CD4-positive, alpha-beta T cell (primary cell): ENCODE measurements at regions not wholly inside any gene's neighbourhood (a gene's known extent, or its start where the extent isn't known, plus 50 kb on each side); places are given as distances from the start of the nearest gene placed in this dataset.

ENCODE experiments used
- ATAC-seq: fragments of 200-7000 bp; cut with Tn5 transposase; one replicate; pipeline ENCODE4 v1.10.0; 2022; ENCODE audit warnings: mild to moderate bottlenecking; ENCODE audit not compliant: poor library complexity
- CTCF ChIA-PET: fragments of 350-600 bp; sonication (Branson Sonifier 250); formaldehyde crosslinking; loops from one replicate; lab custom pipeline; 2021; ENCODE audit warnings: antibody characterized with exemption, inconsistent platforms; lab: Charles Lee
- POLR2A ChIA-PET: fragments of 350-600 bp; sonication (Branson Sonifier 250); formaldehyde crosslinking; loops from one replicate; lab custom pipeline; 2021; ENCODE audit warnings: antibody characterized with exemption, inconsistent platforms; lab: Charles Lee
- DNase-seq, 14 experiments: peaks; one replicate each; pipeline ENCODE4 v3.0.0-alpha.2; 2013 to 2020; ENCODE audit warnings: mixed read lengths in 2 of 14
- H3K27ac ChIP-seq, 2 donors: one replicate each; pipeline versions ENCODE4 v1.5.1 to v1.7.0; 2013; ENCODE audit warnings: low read length in 2 of 2, low read depth in 1 of 2, mild to moderate bottlenecking in 1 of 2
- H3K27me3 ChIP-seq, 2 experiments: 1 replicate in 1 of 2; 2 replicates in 1 of 2; pipeline versions ENCODE4 v1.6.1 to v1.7.0; 2013; ENCODE audit warnings: low read length in 2 of 2, control low read depth in 1 of 2, mild to moderate bottlenecking in 1 of 2, moderate library complexity in 1 of 2; ENCODE audit not compliant: insufficient read depth in 2 of 2, control insufficient read depth in 1 of 2
- H3K36me3 ChIP-seq: one replicate; pipeline ENCODE4 v1.6.1; 2013; ENCODE audit warnings: low read length, control low read depth; ENCODE audit not compliant: insufficient read depth
- H3K4me1 ChIP-seq: one replicate; pipeline ENCODE4 v1.6.1; 2013; ENCODE audit warnings: low read length, control low read depth; ENCODE audit not compliant: insufficient read depth
- H3K4me3 ChIP-seq: one replicate; pipeline ENCODE4 v1.5.1; 2013; ENCODE audit warnings: mild to moderate bottlenecking, low read length, moderate library complexity
- H3K9me3 ChIP-seq, 2 experiments: 1 replicate in 1 of 2; 2 replicates in 1 of 2; pipeline versions ENCODE4 v1.6.1 to v1.7.0; 2013; ENCODE audit warnings: low read length in 2 of 2, mild to moderate bottlenecking in 2 of 2, control low read depth in 1 of 2, moderate library complexity in 1 of 2; ENCODE audit not compliant: control insufficient read depth in 1 of 2, insufficient read depth in 1 of 2
- H3K27ac Mint-ChIP-seq: one replicate; pipeline ENCODE4 v1.8.0; 2020; ENCODE audit warnings: mixed read lengths
- H3K27me3 Mint-ChIP-seq: one replicate; pipeline ENCODE4 v1.8.0; 2021; ENCODE audit warnings: mixed read lengths
- H3K36me3 Mint-ChIP-seq: one replicate; pipeline ENCODE4 v1.8.0; 2021; ENCODE audit warnings: low read depth, mixed read lengths
- H3K4me1 Mint-ChIP-seq: one replicate; pipeline ENCODE4 v1.8.0; 2021; ENCODE audit warnings: low read depth, mixed read lengths
- H3K4me3 Mint-ChIP-seq: one replicate; pipeline ENCODE4 v1.8.0; 2020; ENCODE audit warnings: mild to moderate bottlenecking, mixed read lengths
- H3K9me3 Mint-ChIP-seq: one replicate; pipeline ENCODE4 v1.8.0; 2020; ENCODE audit warnings: mixed read lengths
- CTCF ChIP-seq: fragments of 200-600 bp; IDR thresholded peaks from one replicate; pipeline ENCODE4 v1.8.0; 2022; ENCODE audit warnings: antibody characterized with exemption, mild to moderate bottlenecking
- intact Hi-C, 2 experiments: fragments of 100-400 bp; cut with DNase I in 1 of 2; cut with micrococcal nuclease in 1 of 2; formaldehyde crosslinking; loops; one replicate each; pipeline versions ENCODE4 v1.15.1 to v1.9.0; 2023 to 2025; cut with DNase I, micrococcal nuclease

GRCh38 chr2:52558265-52558664 is 1209.3 kb upstream of the CHAC2 start:
- no peaks in the 10 kb centered on the region for H3K36me3 Mint-ChIP-seq
- intact Hi-C loops: no loop called here
- no peak for DNase-seq
- H3K4me3 Mint-ChIP-seq: no peak overlapping the region
- TF ChIP-seq CTCF: no peak
- Histone ChIP-seq H3K36me3 (no peaks in the 10 kb centered on the region), H3K27me3 (no peaks in the 10 kb centered on the region), H3K9me3 (no peaks in the 10 kb centered on the region), H3K4me3 (no peak overlapping the region), H3K27ac (no peak overlapping the region), H3K4me1 (no peaks in the 10 kb centered on the region)
- no peaks in the 10 kb centered on the region for H3K27me3 Mint-ChIP-seq
- POLR2A ChIA-PET: no interaction called here
- CTCF ChIA-PET: no interaction called here
- ATAC-seq: no peak
- H3K27ac Mint-ChIP-seq: no peak overlapping the region
- peaks cover 7% of the 10 kb centered on the region for H3K9me3 Mint-ChIP-seq
- no peaks in the 10 kb centered on the region for H3K4me1 Mint-ChIP-seq

DNA sequence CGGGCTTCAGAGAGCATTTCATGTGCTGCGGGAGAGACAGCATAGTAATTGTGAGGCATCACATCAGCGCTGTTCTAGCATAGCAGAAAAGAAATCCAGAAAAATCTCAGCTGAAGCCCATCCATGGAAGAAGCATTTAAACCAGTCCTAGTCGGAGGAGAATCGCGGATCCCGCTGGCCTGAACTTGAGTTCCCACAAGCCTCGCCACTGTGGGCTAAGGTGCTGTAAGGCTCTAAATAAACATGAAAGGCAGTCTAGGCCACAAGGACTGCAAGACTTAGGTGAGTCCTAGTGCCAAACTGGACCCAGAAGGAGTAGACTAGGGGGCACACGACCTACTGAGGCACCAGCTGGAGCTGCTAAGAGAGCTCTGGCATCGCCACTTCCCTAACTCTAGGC is 1225.3 kb upstream of the CHAC2 start:
- TF ChIP-seq CTCF: no peak
- CTCF ChIA-PET: no interaction called here
- H3K4me3 Mint-ChIP-seq: no peak overlapping the region
- Histone ChIP-seq H3K9me3 (no peaks in the 10 kb centered on the region), H3K4me3 (no peak overlapping the region), H3K36me3 (no peaks in the 10 kb centered on the region), H3K4me1 (no peaks in the 10 kb centered on the region), H3K27ac (no peak overlapping the region), H3K27me3 (no peaks in the 10 kb centered on the region)
- ATAC-seq (no peak), DNase-seq (no peak)
- no peaks in the 10 kb centered on the region for H3K27me3 Mint-ChIP-seq
- intact Hi-C loops: no loop called here
- POLR2A ChIA-PET: no interaction called here
- peaks cover 15% of the 10 kb centered on the region for H3K9me3 Mint-ChIP-seq
- H3K4me1 Mint-ChIP-seq: no peaks in the 10 kb centered on the region
- H3K36me3 Mint-ChIP-seq: no peaks in the 10 kb centered on the region
- no peak overlapping the region for H3K27ac Mint-ChIP-seq

DNA sequence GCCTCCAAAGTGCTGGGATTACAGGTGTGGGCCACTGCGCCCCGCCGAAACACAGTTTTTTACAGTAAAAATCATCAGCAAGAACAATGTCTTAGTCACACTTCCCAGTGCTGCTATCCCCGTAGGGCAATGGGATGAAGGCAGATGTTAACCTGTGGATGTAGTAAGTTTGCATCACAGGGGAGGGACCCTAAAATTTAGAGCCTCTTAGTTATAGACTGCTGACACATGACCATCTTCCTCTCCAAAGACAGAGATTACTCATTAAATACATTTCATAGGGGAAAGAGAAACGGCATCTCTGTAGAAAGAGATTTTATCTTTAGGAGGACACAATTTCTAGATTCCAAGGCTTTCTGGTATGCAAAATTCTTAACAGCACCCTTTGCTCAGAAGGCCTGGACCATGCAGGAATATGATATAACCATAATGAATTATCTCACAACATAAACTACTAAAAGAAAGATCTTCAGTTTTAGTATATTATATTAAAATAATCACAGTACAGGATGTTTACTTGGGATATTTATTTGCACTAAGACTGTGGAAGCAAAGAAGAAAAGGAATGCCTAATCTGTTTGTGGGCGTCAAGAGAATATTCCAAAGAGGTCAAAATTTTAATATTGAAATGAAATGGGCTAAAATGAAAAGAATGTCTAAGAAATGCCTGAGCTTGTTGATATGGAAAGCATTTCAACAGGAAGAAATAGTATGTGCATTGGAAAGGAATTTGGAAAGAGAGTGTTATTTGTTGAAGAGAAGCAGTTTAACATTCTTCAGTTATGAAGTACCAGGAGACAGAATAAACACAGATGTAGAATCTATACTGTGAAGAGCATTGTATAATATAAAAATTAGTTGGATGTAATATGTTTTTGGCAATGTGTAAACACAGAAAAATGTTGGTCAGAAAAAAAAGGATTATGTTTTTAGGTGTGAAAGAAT is 1228.3 kb upstream of the CHAC2 start:
- H3K4me1 ChIP-seq: no peaks in the 10 kb centered on the region
- ATAC-seq (no peak), DNase-seq (no peak)
- no peak overlapping the region for H3K4me3 ChIP-seq
- ChIA-PET CTCF (no interaction called here), POLR2A (no interaction called here)
- no peaks in the 10 kb centered on the region for H3K36me3 Mint-ChIP-seq
- intact Hi-C loops: no loop called here
- no peak overlapping the region for H3K27ac Mint-ChIP-seq
- H3K9me3 Mint-ChIP-seq: peaks cover 9% of the 10 kb centered on the region
- H3K27me3 Mint-ChIP-seq: no peaks in the 10 kb centered on the region
- no peak overlapping the region for H3K4me3 Mint-ChIP-seq
- H3K4me1 Mint-ChIP-seq: no peaks in the 10 kb centered on the region
- H3K27ac ChIP-seq: no peak overlapping the region
- H3K36me3 ChIP-seq: no peaks in the 10 kb centered on the region
- no peaks in the 10 kb centered on the region for H3K27me3 ChIP-seq
- TF ChIP-seq CTCF: no peak
- no peaks in the 10 kb centered on the region for H3K9me3 ChIP-seq
